Karpas-422 (cell line): ENCODE measurements at regions not wholly inside any gene's neighbourhood (a gene's known extent, or its start where the extent isn't known, plus 50 kb on each side); places are given as distances from the start of the nearest gene placed in this dataset.
A peak's percentile ranks its signal among the peaks of the same experiment; 100 is the strongest.

Source experiments
- DNase-seq: peaks from one replicate; pipeline ENCODE4 v3.0.0-alpha.2; 2015
- H2AFZ ChIP-seq: fragments of 200-600 bp; sonication (generic); 2 replicates; pipeline ENCODE4 v1.6.1; 2014; ENCODE audit warnings: antibody characterized with exemption, low read length, mixed read lengths
- H3K27ac ChIP-seq: fragments of 200-600 bp; sonication (generic); 2 replicates; pipeline ENCODE4 v1.5.1; 2014; ENCODE audit warnings: mild to moderate bottlenecking, low read length, moderate library complexity
- H3K27me3 ChIP-seq: fragments of 200-600 bp; sonication (generic); 2 replicates; pipeline ENCODE4 v1.6.1; 2014; ENCODE audit warnings: low read length, mixed read lengths
- H3K36me3 ChIP-seq: fragments of 200-600 bp; sonication (generic); 2 replicates; pipeline ENCODE4 v1.6.1; 2014; ENCODE audit warnings: low read length, mixed read lengths; ENCODE audit not compliant: insufficient read depth
- H3K4me1 ChIP-seq: fragments of 200-600 bp; sonication (generic); 2 replicates; pipeline ENCODE4 v1.6.1; 2014; ENCODE audit warnings: mild to moderate bottlenecking, low read length, mixed read lengths
- H3K4me2 ChIP-seq: fragments of 200-600 bp; sonication (generic); 2 replicates; pipeline ENCODE4 v1.6.1; 2014; ENCODE audit warnings: low read length, low read depth, mild to moderate bottlenecking; ENCODE audit not compliant: poor library complexity, severe bottlenecking
- H3K4me3 ChIP-seq: fragments of 200-600 bp; sonication (generic); 2 replicates; pipeline ENCODE4 v1.5.1; 2014; ENCODE audit warnings: mild to moderate bottlenecking, antibody characterized with exemption, low read length, mixed read lengths
- H3K79me2 ChIP-seq: fragments of 200-600 bp; sonication (generic); 2 replicates; pipeline ENCODE4 v1.6.1; 2014; ENCODE audit warnings: mild to moderate bottlenecking, low read length, mixed read lengths
- H3K9ac ChIP-seq: fragments of 200-600 bp; sonication (generic); 2 replicates; pipeline ENCODE4 v1.6.0; 2014; ENCODE audit warnings: low read length
- H3K9me2 ChIP-seq: fragments of 200-600 bp; sonication (generic), shearing (Covaris generic); replicated peaks from 2 replicates; pipeline ENCODE4 v1.6.0; 2014; ENCODE audit warnings: mild to moderate bottlenecking, low read length, moderate library complexity; ENCODE audit not compliant: insufficient read depth
- H3K9me3 ChIP-seq: fragments of 300-700, 200-600 bp; sonication (generic); 2 replicates; pipeline ENCODE4 v1.6.1; 2014; ENCODE audit warnings: low read length, mixed read lengths
- H4K20me1 ChIP-seq: fragments of 200-600 bp; sonication (generic); 2 replicates; pipeline ENCODE4 v1.6.1; 2014; ENCODE audit warnings: mild to moderate bottlenecking, antibody characterized with exemption, low read length, low read depth; ENCODE audit not compliant: insufficient read depth

- no peak overlapping the region for H3K27ac ChIP-seq
- no peaks in the 10 kb centered on the region for H3K27me3 ChIP-seq
- H3K4me1 ChIP-seq = no peaks in the 10 kb centered on the region
- H3K9me2 ChIP-seq = no peaks in the 10 kb centered on the region
- no peak overlapping the region for H3K9ac ChIP-seq
- no peaks in the 10 kb centered on the region for H4K20me1 ChIP-seq
- H3K4me3 ChIP-seq = no peak overlapping the region
- H3K4me2 ChIP-seq = no peak overlapping the region
- H2AFZ ChIP-seq = no peak overlapping the region
- no peaks in the 10 kb centered on the region for H3K9me3 ChIP-seq
- no peak for DNase-seq
- no peaks in the 10 kb centered on the region for H3K79me2 ChIP-seq
- no peaks in the 10 kb centered on the region for H3K36me3 ChIP-seq
These were observed 100.2 kb upstream of the COG2 start for GRCh38 chr1:230542054-230542453.

DNA sequence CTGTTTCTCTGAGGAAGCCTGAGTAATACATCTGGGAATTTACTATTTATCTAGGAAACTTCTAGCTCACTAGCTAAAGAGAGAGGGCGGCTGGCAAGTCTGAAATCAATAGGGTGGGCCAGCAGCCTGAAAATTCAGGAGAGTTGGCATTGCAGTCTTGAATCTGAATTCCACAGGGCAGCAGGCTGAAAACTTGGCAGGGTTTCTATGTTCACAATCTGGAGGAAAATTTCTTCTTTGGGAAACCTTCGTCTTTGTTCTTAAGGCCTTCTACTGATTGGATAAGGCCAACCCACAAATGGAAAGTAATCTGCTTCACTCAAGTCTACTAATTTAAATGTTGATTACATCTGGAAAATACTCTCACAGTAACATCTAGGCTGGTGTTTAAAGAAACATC lies 101.0 kb upstream of the COG2 start:
- Histone ChIP-seq H3K4me3 (no peak overlapping the region), H2AFZ (no peak overlapping the region), H3K27ac (no peak overlapping the region), H3K36me3 (no peaks in the 10 kb centered on the region), H3K9me2 (no peaks in the 10 kb centered on the region), H3K79me2 (no peaks in the 10 kb centered on the region), H3K9ac (no peak overlapping the region), H3K9me3 (no peaks in the 10 kb centered on the region), H3K27me3 (no peaks in the 10 kb centered on the region), H3K4me1 (no peaks in the 10 kb centered on the region), H4K20me1 (no peaks in the 10 kb centered on the region), H3K4me2 (no peak overlapping the region)
- no peak for DNase-seq

DNA sequence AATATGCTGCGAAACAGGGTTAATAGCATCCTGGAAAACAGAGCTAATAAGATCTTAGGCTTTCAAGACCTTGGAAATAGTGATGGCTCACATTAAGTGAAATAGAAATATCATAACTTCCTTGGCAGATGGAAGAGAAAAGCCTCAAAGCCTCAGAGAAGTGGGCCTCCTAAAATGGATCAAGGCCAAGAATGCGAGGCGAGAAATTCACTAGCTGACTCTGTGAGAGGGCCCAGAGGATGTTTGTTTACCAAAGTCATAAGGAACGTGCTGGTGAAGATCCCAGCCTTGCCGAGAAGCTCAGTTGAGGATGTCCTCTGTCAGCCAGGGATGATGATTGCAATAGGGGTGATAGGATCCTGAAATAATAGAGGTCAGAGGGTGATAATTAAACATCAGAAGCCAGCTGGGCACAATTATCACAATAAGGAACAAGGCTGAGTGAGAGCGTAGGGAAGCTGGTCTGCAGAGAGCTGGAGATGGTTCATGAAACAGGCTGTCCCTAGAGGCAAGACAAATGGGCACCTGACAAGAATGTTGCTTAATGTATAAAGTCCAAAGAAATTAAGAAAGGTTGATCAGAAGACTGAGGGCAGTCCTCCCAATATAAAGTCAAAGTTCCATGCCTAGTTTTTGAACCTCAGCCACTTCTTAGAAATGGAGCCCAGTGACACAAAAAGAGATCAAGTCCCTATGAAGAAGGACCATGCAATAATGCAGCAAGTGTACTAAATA lies 101.7 kb upstream of the COG2 start:
- no peak overlapping the region for H3K9ac ChIP-seq
- no peaks in the 10 kb centered on the region for H3K27me3 ChIP-seq
- no peaks in the 10 kb centered on the region for H3K4me1 ChIP-seq
- H3K79me2 ChIP-seq = no peaks in the 10 kb centered on the region
- no peaks in the 10 kb centered on the region for H3K9me2 ChIP-seq
- H4K20me1 ChIP-seq = no peaks in the 10 kb centered on the region
- no peaks in the 10 kb centered on the region for H3K36me3 ChIP-seq
- H3K4me2 ChIP-seq = no peak overlapping the region
- DNase-seq = no peak
- H2AFZ ChIP-seq = no peak overlapping the region
- no peaks in the 10 kb centered on the region for H3K9me3 ChIP-seq
- no peak overlapping the region for H3K4me3 ChIP-seq
- no peak overlapping the region for H3K27ac ChIP-seq

GRCh38 chr1:230537456-230537855 lies 104.8 kb upstream of the COG2 start:
- no peaks in the 10 kb centered on the region for H3K4me1 ChIP-seq

GRCh38 chr1:230536641-230537155 lies 105.6 kb upstream of the COG2 start:
- no peak overlapping the region for H3K4me3 ChIP-seq
- no peaks in the 10 kb centered on the region for H3K27me3 ChIP-seq
- no peaks in the 10 kb centered on the region for H3K4me1 ChIP-seq
- no peak overlapping the region for H2AFZ ChIP-seq
- no peak for DNase-seq
- 0 out of 2 replicates have a peak, but pooled peaks cover 4% of the 10 kb centered on the region for H3K9me2 ChIP-seq
- no peaks in the 10 kb centered on the region for H4K20me1 ChIP-seq
- no peak overlapping the region for H3K27ac ChIP-seq
- H3K36me3 ChIP-seq = no peaks in the 10 kb centered on the region
- no peak overlapping the region for H3K9ac ChIP-seq
- no peaks in the 10 kb centered on the region for H3K79me2 ChIP-seq
- H3K4me2 ChIP-seq = no peak overlapping the region
- no peaks in the 10 kb centered on the region for H3K9me3 ChIP-seq

More at GRCh38 chr1:230537456-230537855, 104.8 kb upstream of the COG2 start:
- Histone ChIP-seq H3K4me3 (no peak overlapping the region), H4K20me1 (no peaks in the 10 kb centered on the region), H2AFZ (no peak overlapping the region), H3K9me3 (no peaks in the 10 kb centered on the region), H3K36me3 (no peaks in the 10 kb centered on the region), H3K9ac (no peak overlapping the region), H3K79me2 (no peaks in the 10 kb centered on the region), H3K9me2 (0 out of 2 replicates have a peak, but pooled peaks cover 4% of the 10 kb centered on the region), H3K27me3 (no peaks in the 10 kb centered on the region), H3K4me2 (no peak overlapping the region), H3K27ac (no peak overlapping the region)
- DNase-seq = peak; percentile 49

- Histone ChIP-seq H3K36me3 (no peaks in the 10 kb centered on the region), H2AFZ (no peak overlapping the region), H3K4me2 (no peak overlapping the region), H3K9ac (no peak overlapping the region), H3K9me2 (0 out of 2 replicates have a peak, but pooled peaks cover 4% of the 10 kb centered on the region), H3K4me3 (no peak overlapping the region), H4K20me1 (no peaks in the 10 kb centered on the region), H3K27ac (no peak overlapping the region), H3K27me3 (no peaks in the 10 kb centered on the region), H3K4me1 (no peaks in the 10 kb centered on the region), H3K9me3 (no peaks in the 10 kb centered on the region), H3K79me2 (no peaks in the 10 kb centered on the region)
- DNase-seq = no peak
These were observed 108.1 kb upstream of the COG2 start for GRCh38 chr1:230534224-230534623.

GRCh38 chr1:230531103-230531502 lies 105.0 kb upstream of the PGBD5 start:
- H3K27ac ChIP-seq = no peak overlapping the region
- no peak overlapping the region for H3K9ac ChIP-seq
- no peak overlapping the region for H2AFZ ChIP-seq
- H3K79me2 ChIP-seq = no peaks in the 10 kb centered on the region
- H3K9me3 ChIP-seq = no peaks in the 10 kb centered on the region
- H3K27me3 ChIP-seq = no peaks in the 10 kb centered on the region
- no peak for DNase-seq
- H3K36me3 ChIP-seq = no peaks in the 10 kb centered on the region
- no peak overlapping the region for H3K4me3 ChIP-seq
- H3K4me1 ChIP-seq = no peaks in the 10 kb centered on the region
- H3K4me2 ChIP-seq = no peak overlapping the region
- no peaks in the 10 kb centered on the region for H4K20me1 ChIP-seq
- 0 out of 2 replicates have a peak, but pooled peaks cover 4% of the 10 kb centered on the region for H3K9me2 ChIP-seq

- H3K27ac ChIP-seq = no peak overlapping the region
- no peaks in the 10 kb centered on the region for H3K9me3 ChIP-seq
- H3K4me3 ChIP-seq = no peak overlapping the region
- DNase-seq = no peak
- no peaks in the 10 kb centered on the region for H3K79me2 ChIP-seq
- no peak overlapping the region for H2AFZ ChIP-seq
- H3K4me1 ChIP-seq = no peaks in the 10 kb centered on the region
- no peaks in the 10 kb centered on the region for H4K20me1 ChIP-seq
- H3K9ac ChIP-seq = no peak overlapping the region
- H3K36me3 ChIP-seq = no peaks in the 10 kb centered on the region
- no peaks in the 10 kb centered on the region for H3K9me2 ChIP-seq
- no peak overlapping the region for H3K4me2 ChIP-seq
- no peaks in the 10 kb centered on the region for H3K27me3 ChIP-seq
These were observed 93.1 kb upstream of the PGBD5 start for GRCh38 chr1:230519246-230519645.
